Vagina (tissue), 2 donors: ENCODE measurements at regions not wholly inside any gene's neighbourhood (a gene's known extent, or its start where the extent isn't known, plus 50 kb on each side); places are given as distances from the start of the nearest gene placed in this dataset.

Source experiments
- CTCF ChIP-seq, 3 experiments: fragments of 450-650 bp in 2 of 3; fragments of 200-600 bp in 1 of 3; sonication (generic) in 1 of 3; IDR thresholded peaks; one replicate each; pipeline ENCODE4 v1.5.1; 2017 to 2019; ENCODE audit warnings: antibody characterized with exemption in 3 of 3, mild to moderate bottlenecking in 2 of 3, moderate library complexity in 2 of 3
- POLR2A ChIP-seq, 2 donors: fragments of 450-650 bp; IDR thresholded peaks; one replicate each; pipeline ENCODE4 v1.6.1; 2017; ENCODE audit warnings: antibody characterized with exemption in 2 of 2, mild to moderate bottlenecking in 2 of 2, moderate library complexity in 2 of 2
- POLR2AphosphoS5 ChIP-seq, 2 donors: sonication (generic); formaldehyde crosslinking; IDR thresholded peaks; one replicate each; pipeline ENCODE4 v1.9.0; 2017; ENCODE audit warnings: antibody characterized with exemption in 2 of 2, mild to moderate bottlenecking in 2 of 2, low read depth in 1 of 2; ENCODE audit not compliant: insufficient read depth in 1 of 2

DNA sequence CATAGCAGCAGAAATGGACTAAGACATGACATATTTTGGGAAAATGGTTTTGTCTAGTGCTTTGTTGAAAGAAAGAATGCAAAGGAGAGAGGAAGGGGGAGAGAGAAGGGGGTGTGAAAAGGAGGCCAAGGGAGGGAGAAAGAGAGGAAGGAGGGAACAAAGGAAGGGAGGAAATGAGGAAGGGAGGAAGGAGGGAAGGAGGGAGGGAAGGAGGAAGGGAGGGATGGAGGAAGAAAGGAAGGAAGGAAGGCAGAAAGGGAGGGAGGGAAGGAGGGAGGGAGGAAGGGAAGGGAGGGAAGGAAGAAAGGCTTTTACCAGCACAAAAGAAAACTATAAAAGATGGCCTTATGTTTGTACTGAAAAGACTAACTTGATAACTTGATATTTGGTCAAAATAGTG is 65.1 kb upstream of the ST8SIA6 start:
- TF ChIP-seq POLR2A (IDR thresholded peaks at IDR 0.05) (no peak), CTCF (IDR thresholded peaks at IDR 0.05) (no peak), POLR2AphosphoS5 (IDR thresholded peaks at IDR 0.05; ENCODE audit: insufficient read depth in 1 of 2, low read depth in 1 of 2) (no peak)
